GM10248 (cell line): ENCODE measurements at regions not wholly inside any gene's neighbourhood (a gene's known extent, or its start where the extent isn't known, plus 50 kb on each side); places are given as distances from the start of the nearest gene placed in this dataset.
"Not testable (repeated sequence)": the region's sequence is repeated elsewhere in the genome, so short reads cannot be mapped to it uniquely, and the experiment has no call there.

Experiments
- CTCF ChIA-PET: fragments of 300-600 bp; sonication (Branson Sonifier 250); formaldehyde crosslinking; extraction: SDS; loops from one replicate; lab custom pipeline; 2021; ENCODE audit warnings: antibody characterized with exemption; lab: Yijun Ruan, JAX
- POLR2A ChIA-PET: fragments of 350-650 bp; sonication (Branson Sonifier 250); formaldehyde crosslinking; extraction: SDS; loops from one replicate; lab custom pipeline; 2020; ENCODE audit warnings: antibody characterized with exemption; lab: Yijun Ruan, JAX
- DNase-seq: peaks from one replicate; pipeline ENCODE4 v3.0.0; 2012; ENCODE audit errors: extremely low spot score
- TF ChIP-seq, protein P1 (sequence below): IDR thresholded peaks from 2 replicates; pipeline ENCODE4 v1.5.1; 2012; ENCODE audit warnings: mild to moderate bottlenecking, low read depth; ENCODE audit errors: extremely low read depth, missing control alignments, control extremely low read depth

GRCh38 chr20:29122784-29123183, 2134.7 kb upstream of the DEFB115 start:
- POLR2A ChIA-PET, CTCF ChIA-PET, DNase-seq: not testable (repeated sequence)

- ChIA-PET CTCF (interaction anchor here (0.9 kb wide), 1 partner anchor 750 kb away, joined by 3 read pairs; no protein-coding TSS in a partner anchor), POLR2A (no interaction called here)
Observed at GRCh38 chr20:29123861-29124260, 2133.6 kb upstream of the DEFB115 start.

More at GRCh38 chr20:29123861-29124260, 2133.6 kb upstream of the DEFB115 start:
- TF ChIP-seq, protein P1, sequence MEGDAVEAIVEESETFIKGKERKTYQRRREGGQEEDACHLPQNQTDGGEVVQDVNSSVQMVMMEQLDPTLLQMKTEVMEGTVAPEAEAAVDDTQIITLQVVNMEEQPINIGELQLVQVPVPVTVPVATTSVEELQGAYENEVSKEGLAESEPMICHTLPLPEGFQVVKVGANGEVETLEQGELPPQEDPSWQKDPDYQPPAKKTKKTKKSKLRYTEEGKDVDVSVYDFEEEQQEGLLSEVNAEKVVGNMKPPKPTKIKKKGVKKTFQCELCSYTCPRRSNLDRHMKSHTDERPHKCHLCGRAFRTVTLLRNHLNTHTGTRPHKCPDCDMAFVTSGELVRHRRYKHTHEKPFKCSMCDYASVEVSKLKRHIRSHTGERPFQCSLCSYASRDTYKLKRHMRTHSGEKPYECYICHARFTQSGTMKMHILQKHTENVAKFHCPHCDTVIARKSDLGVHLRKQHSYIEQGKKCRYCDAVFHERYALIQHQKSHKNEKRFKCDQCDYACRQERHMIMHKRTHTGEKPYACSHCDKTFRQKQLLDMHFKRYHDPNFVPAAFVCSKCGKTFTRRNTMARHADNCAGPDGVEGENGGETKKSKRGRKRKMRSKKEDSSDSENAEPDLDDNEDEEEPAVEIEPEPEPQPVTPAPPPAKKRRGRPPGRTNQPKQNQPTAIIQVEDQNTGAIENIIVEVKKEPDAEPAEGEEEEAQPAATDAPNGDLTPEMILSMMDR, result no peak
- no peak for DNase-seq
